GM21381 (cell line): ENCODE measurements at regions not wholly inside any gene's neighbourhood (a gene's known extent, or its start where the extent isn't known, plus 50 kb on each side); places are given as distances from the start of the nearest gene placed in this dataset.

Experiments
- ATAC-seq: cut with Tn5 transposase; IDR thresholded peaks from one replicate; pipeline ENCODE4 v1.9.1; 2021; ENCODE audit warnings: mild to moderate bottlenecking, moderate library complexity; ENCODE audit not compliant: unreplicated experiment

GRCh38 chr18:51897884-51898283 lies 442.1 kb upstream of the DCC start:
- no peak for ATAC-seq

DNA sequence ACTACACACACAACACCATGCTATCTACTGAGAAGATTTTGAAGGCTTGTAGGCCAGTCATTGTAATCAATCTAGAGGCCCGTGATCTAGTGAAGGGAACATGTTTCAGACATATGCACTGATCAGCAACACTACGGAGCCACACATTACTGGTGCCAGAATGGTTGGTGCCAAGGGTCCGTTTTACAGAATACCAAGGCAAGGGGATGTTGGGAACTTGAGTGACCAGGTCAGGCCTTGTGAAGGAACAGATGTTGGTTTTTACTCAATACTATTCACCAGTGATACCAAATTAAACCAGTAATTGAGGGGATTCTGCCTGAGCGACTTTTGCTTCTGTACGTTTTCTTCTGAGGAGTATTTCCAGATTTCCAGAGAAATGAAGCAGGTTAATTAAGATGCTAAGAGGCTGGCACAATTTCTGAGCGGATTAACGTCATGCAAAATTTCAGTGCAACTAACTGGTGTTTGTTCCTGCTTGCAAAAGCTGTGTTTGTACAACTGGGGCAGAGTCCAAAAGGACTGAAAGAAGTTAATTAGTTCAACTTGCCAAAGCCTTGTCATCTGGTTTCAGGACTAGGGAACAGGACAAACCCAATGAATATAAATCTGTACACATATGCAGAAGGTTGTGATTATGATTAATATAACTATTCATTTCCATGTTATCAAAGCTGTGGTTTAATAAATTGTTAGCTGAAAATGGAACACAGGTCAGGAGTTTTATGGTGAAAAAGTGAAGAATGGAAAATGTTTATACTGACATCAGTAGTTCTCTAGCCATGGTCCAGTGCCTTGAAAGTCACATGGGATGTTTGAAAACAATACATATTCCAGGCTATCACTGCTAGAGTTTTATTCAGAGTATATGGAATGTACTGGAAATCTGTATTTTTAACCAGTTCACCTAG lies 432.1 kb upstream of the DCC start:
- no peak for ATAC-seq

DNA sequence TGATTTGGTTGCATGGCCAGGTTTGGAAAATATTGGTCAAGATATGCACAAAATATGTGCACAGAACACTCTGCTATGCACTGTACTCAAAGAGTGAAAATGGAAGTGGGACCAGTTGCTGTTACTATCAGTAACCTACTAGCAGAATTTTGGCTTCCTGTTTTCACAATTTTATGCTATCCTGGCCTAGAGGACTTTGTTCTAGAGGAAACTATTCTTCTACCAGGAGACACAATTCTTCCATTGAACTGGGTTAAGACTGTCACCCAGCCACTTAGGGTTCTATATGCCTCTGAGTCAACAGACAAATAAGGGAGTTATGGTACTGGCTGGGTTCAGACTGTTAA lies 431.4 kb upstream of the DCC start:
- no peak for ATAC-seq

GRCh38 chr18:51911584-51911983 lies 428.4 kb upstream of the DCC start:
- ATAC-seq, result no peak

- ATAC-seq, result no peak
Observed at GRCh38 chr18:51912381-51912780, 427.6 kb upstream of the DCC start.

DNA sequence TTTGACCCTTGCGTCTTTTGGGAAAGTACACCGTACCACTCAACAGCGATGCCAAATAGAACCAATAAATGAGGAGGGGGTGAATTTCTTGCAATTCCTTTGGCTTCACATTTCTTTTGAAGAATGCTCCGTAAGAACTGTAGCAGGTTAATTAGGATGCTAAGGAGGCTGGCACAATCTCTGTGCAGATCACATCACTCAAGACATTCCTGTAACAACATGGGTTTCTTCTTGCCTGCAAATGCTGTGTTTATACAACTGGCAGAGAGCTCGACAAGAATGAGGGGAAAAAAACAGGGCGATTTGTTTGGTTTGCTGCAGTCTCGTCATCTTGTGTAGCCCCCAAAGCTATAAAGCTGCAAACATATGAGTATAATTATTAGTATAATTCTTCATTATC lies 424.8 kb upstream of the DCC start:
- no peak for ATAC-seq

DNA sequence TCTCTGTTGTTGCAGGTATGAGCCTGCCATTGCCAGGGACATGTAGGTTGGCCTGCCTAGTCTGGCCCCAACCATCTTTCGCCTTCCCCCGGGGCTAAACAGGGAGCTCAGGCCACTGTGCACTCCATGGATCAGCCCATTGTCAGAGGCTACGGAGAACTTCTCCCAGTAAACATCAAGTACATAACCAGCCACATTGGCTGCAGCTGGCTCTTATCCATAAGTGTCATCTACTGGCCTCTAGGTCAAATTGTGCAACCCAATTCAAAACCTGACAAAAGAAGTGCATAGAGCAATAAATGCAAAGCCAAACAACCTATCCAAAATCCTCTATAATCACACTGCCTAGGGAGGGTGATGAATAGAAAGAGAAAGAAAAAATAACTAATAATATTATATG lies 418.1 kb upstream of the DCC start:
- no peak for ATAC-seq

GRCh38 chr18:51933903-51934302 lies 406.1 kb upstream of the DCC start:
- no peak for ATAC-seq

GRCh38 chr18:51936115-51936514 lies 403.9 kb upstream of the DCC start:
- no peak for ATAC-seq

DNA sequence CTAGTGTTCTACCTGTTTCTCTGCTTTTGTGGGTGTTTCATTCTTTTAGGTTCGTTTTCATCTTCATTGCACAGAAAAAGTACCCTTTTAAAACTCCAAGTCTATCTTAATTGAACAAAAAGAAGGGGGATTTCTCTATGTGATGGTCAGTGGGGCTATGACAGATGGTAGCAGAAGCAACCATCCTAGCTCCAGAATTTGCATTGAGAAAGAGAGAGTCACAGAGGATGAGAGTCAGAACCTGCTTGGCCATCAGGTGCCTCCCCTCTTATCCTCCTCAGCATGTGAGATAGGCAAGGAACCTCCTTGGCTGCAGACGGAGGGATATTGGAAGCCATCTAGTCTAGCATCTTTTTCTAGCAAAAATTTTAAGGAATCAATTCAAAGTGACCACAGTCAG lies 398.0 kb upstream of the DCC start:
- ATAC-seq, result no peak

DNA sequence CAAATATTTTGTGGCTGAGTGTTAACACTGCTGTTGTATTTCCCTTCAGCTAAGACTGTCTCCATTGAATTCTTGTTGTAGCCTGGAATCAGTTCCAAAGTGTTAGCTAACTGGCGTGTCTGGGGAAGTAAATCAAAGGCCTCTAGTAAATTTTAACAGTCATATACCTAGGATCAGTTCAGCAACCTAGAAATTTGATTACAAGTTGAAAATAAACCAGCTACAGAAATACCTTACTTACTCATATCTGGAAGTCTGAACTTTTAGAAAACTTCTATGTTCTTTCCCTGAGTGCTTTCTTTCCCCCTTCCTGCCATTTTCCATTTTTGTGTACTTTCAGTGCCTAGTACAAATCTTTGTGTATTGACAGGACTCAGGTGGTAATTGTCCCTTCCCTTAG lies 396.7 kb upstream of the DCC start:
- no peak for ATAC-seq

- no peak for ATAC-seq
Observed at GRCh38 chr18:51946946-51947345, 393.1 kb upstream of the DCC start.

DNA sequence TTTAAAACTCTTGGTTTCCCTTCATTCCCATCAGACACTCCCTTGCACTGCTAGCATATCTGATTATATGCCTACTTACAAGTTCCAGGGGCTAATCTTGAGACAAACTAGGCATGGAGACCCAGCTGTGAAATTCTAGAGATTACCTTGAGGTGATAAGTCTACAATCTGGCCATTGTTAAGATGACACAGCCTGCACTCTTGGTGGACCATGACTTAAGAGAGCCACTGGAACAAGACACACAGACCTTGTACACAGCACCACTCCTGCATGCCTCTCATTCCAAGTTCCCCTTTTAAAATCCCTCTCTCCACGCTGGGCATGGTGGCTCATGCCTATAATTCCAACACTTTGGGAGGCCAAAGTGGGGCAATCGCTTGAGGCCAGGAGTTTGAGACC lies 387.2 kb upstream of the DCC start:
- no peak for ATAC-seq

GRCh38 chr18:51953521-51953920 lies 386.5 kb upstream of the DCC start:
- ATAC-seq, result peak; percentile 81

DNA sequence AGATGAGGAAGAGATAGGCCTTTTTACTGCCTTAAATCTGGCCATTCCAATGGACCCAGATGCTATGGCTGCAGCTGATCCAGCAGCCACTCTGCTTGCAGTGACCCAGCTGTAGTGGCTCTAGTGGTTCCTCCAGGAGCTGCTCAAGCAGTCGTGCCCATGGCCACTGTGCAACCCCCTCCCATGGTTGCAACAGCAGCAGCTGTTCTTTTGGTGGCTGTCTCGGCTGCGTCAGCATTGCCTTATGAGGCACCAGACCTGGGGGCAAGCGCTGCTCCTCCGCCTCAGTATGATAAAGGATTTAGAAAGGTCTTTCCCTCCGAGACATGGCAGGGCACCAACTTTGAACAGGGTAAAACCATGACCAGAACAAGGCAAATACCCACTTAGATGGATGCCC lies 384.9 kb upstream of the DCC start:
- no peak for ATAC-seq

DNA sequence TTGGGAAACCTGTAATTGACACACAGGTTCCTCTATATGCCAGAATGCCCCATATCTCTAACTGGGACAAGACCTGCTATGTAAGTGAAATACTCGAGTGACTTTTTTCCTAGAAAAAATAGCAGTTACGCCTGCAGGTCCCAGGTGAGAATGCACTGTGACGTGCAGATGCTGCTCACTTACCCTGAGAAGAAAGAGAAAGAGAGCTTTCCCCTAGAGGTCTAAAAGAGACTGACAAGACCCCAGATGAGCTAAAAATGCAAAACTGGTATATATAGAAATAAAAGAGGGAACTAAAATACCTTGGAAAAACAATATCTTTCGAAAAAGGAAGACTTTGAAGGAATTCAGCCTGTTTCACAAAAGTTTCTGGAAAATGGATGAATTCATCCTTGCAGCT lies 383.0 kb upstream of the DCC start:
- no peak for ATAC-seq

- ATAC-seq, result no peak
Observed at GRCh38 chr18:51980101-51980500, 359.9 kb upstream of the DCC start.

DNA sequence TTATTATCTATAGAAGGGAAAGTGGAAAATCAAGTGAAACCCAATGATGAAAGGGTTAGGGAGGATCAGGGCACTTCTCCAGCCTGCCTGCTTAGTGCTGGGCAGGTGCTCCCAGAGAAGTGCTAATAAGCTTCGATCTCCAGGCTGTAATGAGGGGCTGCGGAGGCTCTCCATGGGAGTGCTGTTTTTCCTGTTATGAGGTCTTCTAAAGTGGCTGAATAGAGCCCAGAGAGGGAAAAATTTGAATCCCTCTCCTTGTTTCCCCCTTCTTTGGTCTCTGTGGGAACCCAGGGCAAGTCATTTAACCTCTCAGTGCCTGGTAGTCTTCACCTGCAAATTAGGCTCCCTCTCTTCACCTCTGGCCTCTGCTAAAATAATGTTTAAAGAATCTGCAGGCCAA lies 351.7 kb upstream of the DCC start:
- ATAC-seq, result no peak

DNA sequence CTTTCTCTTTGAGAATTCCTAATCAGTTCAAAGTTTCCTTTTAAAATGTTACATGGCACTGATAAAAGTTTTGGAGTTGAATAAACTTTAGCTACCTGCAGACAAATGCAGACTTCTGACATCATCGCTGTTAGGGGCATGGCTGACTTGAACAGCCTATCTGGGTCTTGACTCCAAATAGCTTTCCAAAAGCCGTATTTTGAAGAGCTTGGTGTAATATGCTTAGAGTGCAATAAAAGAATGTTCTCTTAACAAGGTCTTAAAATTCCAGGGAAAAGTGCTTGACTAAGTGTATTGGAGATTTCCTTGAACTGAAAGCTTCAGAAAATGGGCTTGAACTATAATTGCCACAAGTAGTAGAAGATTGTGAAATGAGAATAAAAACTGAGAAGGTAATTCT lies 342.9 kb upstream of the DCC start:
- ATAC-seq, result no peak

- ATAC-seq, result no peak
Observed at GRCh38 chr18:51998066-51998465, 341.9 kb upstream of the DCC start.

GRCh38 chr18:51998711-51999110 lies 341.3 kb upstream of the DCC start:
- no peak for ATAC-seq

DNA sequence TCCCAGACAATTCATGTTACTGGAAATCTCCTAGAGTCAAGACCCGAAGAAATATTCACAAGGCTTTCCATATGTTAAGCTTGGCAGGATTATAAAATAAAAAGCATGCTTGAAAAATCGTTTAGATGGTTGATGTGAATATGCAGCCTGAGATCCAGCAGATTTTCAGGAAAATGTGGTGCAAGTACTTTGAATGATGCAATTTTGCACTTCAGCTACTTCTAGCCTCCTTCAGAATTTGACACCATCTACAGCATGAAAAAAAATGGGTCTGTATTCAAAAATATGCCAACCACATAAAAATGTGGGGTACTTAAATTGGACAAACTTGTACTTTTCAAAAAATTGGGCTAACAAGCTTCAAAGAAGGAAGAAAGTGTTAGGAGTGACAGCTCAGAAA lies 340.6 kb upstream of the DCC start:
- no peak for ATAC-seq

- ATAC-seq, result no peak
Observed at GRCh38 chr18:52000435-52000834, 339.6 kb upstream of the DCC start.
